ENCODE measurements at regions not wholly inside any gene's neighbourhood (a gene's known extent, or its start where the extent isn't known, plus 50 kb on each side); places are given as distances from the start of the nearest gene placed in this dataset.

GRCh38 chr5:164578401-164578800 is 1073.0 kb downstream of the MAT2B start:
- Histone ChIP-seq H3K27me3 (ENCODE audit: control insufficient read depth, insufficient read depth, low read length) (no peaks in the 10 kb centered on the region), H3K36me3 (ENCODE audit: control insufficient read depth, insufficient read depth, low read length) (no peaks in the 10 kb centered on the region), H3K4me3 (ENCODE audit: low read depth, low read length) (no peak overlapping the region)
- no peak for DNase-seq (ENCODE audit: low read depth)
- FAIRE-seq: no peak
- TF ChIP-seq CTCF (IDR thresholded peaks at IDR 0.05; ENCODE audit: insufficient read depth, low read length, severe bottlenecking): no peak

- no peaks in the 10 kb centered on the region for H3K27me3 ChIP-seq (ENCODE audit: control insufficient read depth, insufficient read depth, low read length)
- TF ChIP-seq CTCF (IDR thresholded peaks at IDR 0.05; ENCODE audit: insufficient read depth, low read length, severe bottlenecking): no peak
- DNase-seq (ENCODE audit: low read depth) (no peak), FAIRE-seq (no peak)
- no peaks in the 10 kb centered on the region for H3K36me3 ChIP-seq (ENCODE audit: control insufficient read depth, insufficient read depth, low read length)
- no peak overlapping the region for H3K4me3 ChIP-seq (ENCODE audit: low read depth, low read length)
Measured at GRCh38 chr5:164578911-164579310, 1073.5 kb downstream of the MAT2B start.

GRCh38 chr5:164580155-164580554 is 1074.7 kb downstream of the MAT2B start:
- Histone ChIP-seq H3K36me3 (ENCODE audit: control insufficient read depth, insufficient read depth, low read length) (no peaks in the 10 kb centered on the region), H3K27me3 (ENCODE audit: control insufficient read depth, insufficient read depth, low read length) (no peaks in the 10 kb centered on the region), H3K4me3 (ENCODE audit: low read depth, low read length) (no peak overlapping the region)
- TF ChIP-seq CTCF (IDR thresholded peaks at IDR 0.05; ENCODE audit: insufficient read depth, low read length, severe bottlenecking): no peak
- FAIRE-seq: no peak
- no peak for DNase-seq (ENCODE audit: low read depth)

- no peak for TF ChIP-seq CTCF (IDR thresholded peaks at IDR 0.05; ENCODE audit: insufficient read depth, low read length, severe bottlenecking)
- DNase-seq (ENCODE audit: low read depth) (no peak), FAIRE-seq (no peak)
Measured at GRCh38 chr5:164581889-164582288, 1076.5 kb downstream of the MAT2B start.

GRCh38 chr5:164593982-164594381 is 1088.6 kb downstream of the MAT2B start:
- no peak for TF ChIP-seq CTCF (IDR thresholded peaks at IDR 0.05; ENCODE audit: insufficient read depth, low read length, severe bottlenecking)
- DNase-seq (ENCODE audit: low read depth): no peak
- Histone ChIP-seq H3K4me3 (ENCODE audit: low read depth, low read length) (no peak overlapping the region), H3K27me3 (ENCODE audit: control insufficient read depth, insufficient read depth, low read length) (no peaks in the 10 kb centered on the region), H3K36me3 (ENCODE audit: control insufficient read depth, insufficient read depth, low read length) (no peaks in the 10 kb centered on the region)
- no peak for FAIRE-seq

More at GRCh38 chr5:164581889-164582288, 1076.5 kb downstream of the MAT2B start:
- no peaks in the 10 kb centered on the region for H3K27me3 ChIP-seq (ENCODE audit: control insufficient read depth, insufficient read depth, low read length)
- no peak overlapping the region for H3K4me3 ChIP-seq (ENCODE audit: low read depth, low read length)
- H3K36me3 ChIP-seq (ENCODE audit: control insufficient read depth, insufficient read depth, low read length): no peaks in the 10 kb centered on the region

DNA sequence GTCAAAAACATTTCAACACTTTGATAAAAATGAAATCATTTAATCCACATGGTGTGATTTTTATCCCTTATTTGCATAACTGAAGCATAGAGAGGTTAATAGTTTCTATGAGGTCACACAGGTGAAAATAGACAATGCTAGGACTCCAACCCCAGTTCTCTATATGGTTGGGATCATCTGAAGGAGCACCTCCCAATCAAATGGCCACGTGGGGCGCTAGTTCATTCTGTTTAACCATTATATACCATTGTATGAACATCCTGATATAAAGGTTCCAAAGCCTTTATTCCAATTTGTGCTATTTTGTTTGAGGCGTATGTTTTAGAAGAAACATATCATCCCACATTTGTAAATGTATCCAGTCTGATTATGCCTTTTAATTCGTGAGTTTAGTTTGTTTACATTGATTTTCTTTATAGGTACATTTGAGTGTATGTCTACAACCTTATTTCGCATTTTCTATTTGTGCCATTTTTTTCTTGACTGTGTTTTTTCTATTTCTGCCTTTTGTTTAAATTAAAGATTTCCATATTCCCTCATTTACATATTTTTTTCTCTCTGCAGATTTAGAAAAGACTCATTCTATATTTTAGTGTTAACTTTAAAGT is 1092.0 kb downstream of the MAT2B start:
- H3K36me3 ChIP-seq (ENCODE audit: control insufficient read depth, insufficient read depth, low read length): no peaks in the 10 kb centered on the region
- FAIRE-seq (no peak), DNase-seq (ENCODE audit: low read depth) (peak; percentile 20)
- no peaks in the 10 kb centered on the region for H3K27me3 ChIP-seq (ENCODE audit: control insufficient read depth, insufficient read depth, low read length)
- no peak overlapping the region for H3K4me3 ChIP-seq (ENCODE audit: low read depth, low read length)
- peak; percentile 39 for TF ChIP-seq CTCF (IDR thresholded peaks at IDR 0.05; ENCODE audit: insufficient read depth, low read length, severe bottlenecking)

Measured in bronchial epithelial cell (primary cell).